ENCODE measurements at regions not wholly inside any gene's neighbourhood (a gene's known extent, or its start where the extent isn't known, plus 50 kb on each side); places are given as distances from the start of the nearest gene placed in this dataset.

DNA sequence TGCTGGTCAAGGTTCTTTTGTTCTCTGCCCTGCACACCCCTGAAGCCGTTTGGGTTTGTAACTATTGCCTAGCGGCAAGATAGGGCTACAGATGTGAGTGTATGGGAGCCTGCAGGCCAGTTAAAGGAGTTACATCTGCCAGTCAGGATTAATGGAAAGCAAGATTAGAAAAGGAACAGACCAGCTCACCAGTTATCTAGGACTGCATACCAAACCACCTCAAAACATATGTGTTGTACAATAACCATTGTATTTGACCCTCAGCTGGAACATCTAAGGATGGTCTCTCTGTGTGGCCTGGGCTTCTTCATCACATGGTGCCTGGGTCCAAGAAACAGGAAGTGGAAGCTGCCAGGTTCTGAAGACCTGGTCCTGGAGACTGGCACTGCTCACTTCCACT is 52.5 kb upstream of the FBXO28 start:
- Histone ChIP-seq H4K20me1 (ENCODE audit: control insufficient read depth, insufficient read depth, low read depth, low read length) (no peaks in the 10 kb centered on the region), H3K4me2 (ENCODE audit: low read length) (no peak overlapping the region), H3K27me3 (ENCODE audit: control insufficient read depth, low read length) (peaks cover 5% of the 10 kb centered on the region; the same call in 1 of the 2 replicates), H3K9me2 (replicated peaks; ENCODE audit: control insufficient read depth, low read length) (no peaks in the 10 kb centered on the region), H3K4me3 (ENCODE audit: low read length) (no peak overlapping the region), H3K27ac (ENCODE audit: low read depth, low read length) (no peak overlapping the region), H3K36me3 (ENCODE audit: control insufficient read depth, low read length) (no peaks in the 10 kb centered on the region), H3K4me1 (ENCODE audit: control insufficient read depth, low read length) (no peaks in the 10 kb centered on the region), H3K79me2 (ENCODE audit: control insufficient read depth, low read length) (no peaks in the 10 kb centered on the region), H3K9me3 (ENCODE audit: control insufficient read depth, insufficient read depth, low read length) (no peaks in the 10 kb centered on the region), H3F3A (ENCODE audit: control insufficient read depth, insufficient read depth) (no peaks in the 10 kb centered on the region)
- TF ChIP-seq, protein P1, sequence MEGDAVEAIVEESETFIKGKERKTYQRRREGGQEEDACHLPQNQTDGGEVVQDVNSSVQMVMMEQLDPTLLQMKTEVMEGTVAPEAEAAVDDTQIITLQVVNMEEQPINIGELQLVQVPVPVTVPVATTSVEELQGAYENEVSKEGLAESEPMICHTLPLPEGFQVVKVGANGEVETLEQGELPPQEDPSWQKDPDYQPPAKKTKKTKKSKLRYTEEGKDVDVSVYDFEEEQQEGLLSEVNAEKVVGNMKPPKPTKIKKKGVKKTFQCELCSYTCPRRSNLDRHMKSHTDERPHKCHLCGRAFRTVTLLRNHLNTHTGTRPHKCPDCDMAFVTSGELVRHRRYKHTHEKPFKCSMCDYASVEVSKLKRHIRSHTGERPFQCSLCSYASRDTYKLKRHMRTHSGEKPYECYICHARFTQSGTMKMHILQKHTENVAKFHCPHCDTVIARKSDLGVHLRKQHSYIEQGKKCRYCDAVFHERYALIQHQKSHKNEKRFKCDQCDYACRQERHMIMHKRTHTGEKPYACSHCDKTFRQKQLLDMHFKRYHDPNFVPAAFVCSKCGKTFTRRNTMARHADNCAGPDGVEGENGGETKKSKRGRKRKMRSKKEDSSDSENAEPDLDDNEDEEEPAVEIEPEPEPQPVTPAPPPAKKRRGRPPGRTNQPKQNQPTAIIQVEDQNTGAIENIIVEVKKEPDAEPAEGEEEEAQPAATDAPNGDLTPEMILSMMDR (IDR thresholded peaks at IDR 0.05; ENCODE audit: low read depth, low read length, poor library complexity, severe bottlenecking), result no peak
- no peak for TF ChIP-seq EZH2phosphoT487 (IDR thresholded peaks at IDR 0.05; ENCODE audit: borderline replicate concordance, low read length)

DNA sequence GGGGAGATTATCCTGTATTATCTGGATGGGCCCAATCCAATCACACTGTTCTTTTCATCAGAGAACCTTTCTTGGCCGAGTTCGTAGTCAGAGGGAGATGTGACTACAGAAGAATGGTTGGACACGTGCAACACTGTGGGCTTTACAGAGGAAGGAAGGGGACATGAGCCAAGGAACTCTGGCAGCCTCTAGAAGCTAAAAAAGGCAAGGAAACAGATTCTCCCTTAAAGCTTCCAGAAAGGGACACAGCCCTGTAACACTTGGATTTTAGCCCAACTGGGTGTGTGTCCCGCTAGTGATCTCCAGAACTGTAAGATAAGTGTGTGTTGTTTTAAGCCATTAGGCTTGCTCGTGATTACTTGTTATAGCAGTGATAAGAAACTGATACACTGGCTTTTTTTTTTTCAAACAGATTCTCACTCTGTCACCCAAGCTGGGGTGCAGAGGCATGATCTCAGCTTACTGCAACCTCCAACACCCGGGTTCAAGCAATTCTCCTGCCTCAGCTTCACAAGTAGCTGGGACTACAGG is 53.9 kb upstream of the FBXO28 start:
- no peak overlapping the region for H3K4me2 ChIP-seq (ENCODE audit: low read length)
- H3K79me2 ChIP-seq (ENCODE audit: control insufficient read depth, low read length), result no peaks in the 10 kb centered on the region
- no peak overlapping the region for H3K4me3 ChIP-seq (ENCODE audit: low read length)
- no peaks in the 10 kb centered on the region for H3K9me3 ChIP-seq (ENCODE audit: control insufficient read depth, insufficient read depth, low read length)
- H4K20me1 ChIP-seq (ENCODE audit: control insufficient read depth, insufficient read depth, low read depth, low read length), result no peaks in the 10 kb centered on the region
- no peak overlapping the region for H3K27ac ChIP-seq (ENCODE audit: low read depth, low read length)
- TF ChIP-seq, protein P1 (IDR thresholded peaks at IDR 0.05; ENCODE audit: low read depth, low read length, poor library complexity, severe bottlenecking), result no peak
- TF ChIP-seq EZH2phosphoT487 (IDR thresholded peaks at IDR 0.05; ENCODE audit: borderline replicate concordance, low read length), result no peak
- peaks cover 5% of the 10 kb centered on the region; the same call in 1 of the 2 replicates for H3K27me3 ChIP-seq (ENCODE audit: control insufficient read depth, low read length)
- H3K36me3 ChIP-seq (ENCODE audit: control insufficient read depth, low read length), result no peaks in the 10 kb centered on the region
- H3F3A ChIP-seq (ENCODE audit: control insufficient read depth, insufficient read depth), result no peaks in the 10 kb centered on the region
- no peaks in the 10 kb centered on the region for H3K9me2 ChIP-seq (replicated peaks; ENCODE audit: control insufficient read depth, low read length)
- H3K4me1 ChIP-seq (ENCODE audit: control insufficient read depth, low read length), result no peaks in the 10 kb centered on the region

DNA sequence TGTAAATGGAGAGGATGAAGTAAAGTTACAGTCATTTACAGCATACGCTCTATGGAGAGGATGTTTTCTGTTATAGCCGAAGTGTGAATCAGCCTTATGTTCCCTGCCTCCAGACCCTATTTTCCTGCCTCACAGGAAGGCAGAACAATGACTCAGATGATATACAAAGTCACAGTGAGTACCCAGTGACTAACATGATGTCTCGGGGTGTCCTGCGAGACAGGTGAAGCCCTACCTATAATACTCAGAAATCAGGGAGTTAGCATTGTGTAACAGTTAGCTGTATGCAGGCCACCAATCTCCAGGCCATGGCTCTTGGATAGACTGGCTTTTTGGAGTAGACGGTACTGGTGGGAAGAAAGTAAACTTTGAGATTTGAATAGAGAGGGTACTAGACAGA is 55.6 kb upstream of the FBXO28 start:
- Histone ChIP-seq H4K20me1 (ENCODE audit: control insufficient read depth, insufficient read depth, low read depth, low read length) (no peaks in the 10 kb centered on the region), H3F3A (ENCODE audit: control insufficient read depth, insufficient read depth) (no peaks in the 10 kb centered on the region), H3K36me3 (ENCODE audit: control insufficient read depth, low read length) (no peaks in the 10 kb centered on the region)

More for the DNA sequence above, 55.6 kb upstream of the FBXO28 start:
- no peaks in the 10 kb centered on the region for H3K9me2 ChIP-seq (replicated peaks; ENCODE audit: control insufficient read depth, low read length)
- TF ChIP-seq, protein P1 (IDR thresholded peaks at IDR 0.05; ENCODE audit: low read depth, low read length, poor library complexity, severe bottlenecking), result no peak
- no peak for TF ChIP-seq EZH2phosphoT487 (IDR thresholded peaks at IDR 0.05; ENCODE audit: borderline replicate concordance, low read length)
- no peak overlapping the region for H3K27ac ChIP-seq (ENCODE audit: low read depth, low read length)
- H3K4me3 ChIP-seq (ENCODE audit: low read length), result no peak overlapping the region
- no peaks in the 10 kb centered on the region for H3K79me2 ChIP-seq (ENCODE audit: control insufficient read depth, low read length)
- no peaks in the 10 kb centered on the region for H3K9me3 ChIP-seq (ENCODE audit: control insufficient read depth, insufficient read depth, low read length)
- no peak overlapping the region for H3K4me2 ChIP-seq (ENCODE audit: low read length)
- no peaks in the 10 kb centered on the region for H3K4me1 ChIP-seq (ENCODE audit: control insufficient read depth, low read length)
- H3K27me3 ChIP-seq (ENCODE audit: control insufficient read depth, low read length), result peaks cover 5% of the 10 kb centered on the region; the same call in 1 of the 2 replicates
